Inflammatory macrophage (primary cell): ENCODE measurements at regions not wholly inside any gene's neighbourhood (a gene's known extent, or its start where the extent isn't known, plus 50 kb on each side); places are given as distances from the start of the nearest gene placed in this dataset.
"Not testable (repeated sequence)": the region's sequence is repeated elsewhere in the genome, so short reads cannot be mapped to it uniquely, and the experiment has no call there.

Source experiments
- DNase-seq, 2 donors: peaks; one replicate each; pipeline ENCODE4 v3.0.0-alpha.2; 2020 to 2022

DNA sequence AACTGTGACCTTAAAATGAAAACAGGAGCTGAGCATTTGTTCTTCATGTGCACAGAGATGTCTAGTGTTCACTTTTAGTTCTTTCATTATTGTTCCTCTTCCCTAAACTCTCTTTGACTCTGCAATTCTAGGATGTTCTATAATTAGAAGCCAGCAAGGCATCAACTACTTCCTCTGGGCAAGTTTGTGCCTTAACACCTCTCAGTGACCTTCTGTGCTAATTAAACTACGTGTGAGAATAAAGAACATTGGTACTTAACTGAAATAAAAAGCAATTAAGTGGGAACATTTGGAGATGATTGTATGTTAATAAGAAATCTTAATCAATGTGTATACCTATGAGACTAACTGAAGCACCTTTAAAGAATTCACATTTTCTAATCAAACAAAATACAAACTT, 242.8 kb downstream of the RASEF start:
- peak; percentile 4 to 13 for DNase-seq

DNA sequence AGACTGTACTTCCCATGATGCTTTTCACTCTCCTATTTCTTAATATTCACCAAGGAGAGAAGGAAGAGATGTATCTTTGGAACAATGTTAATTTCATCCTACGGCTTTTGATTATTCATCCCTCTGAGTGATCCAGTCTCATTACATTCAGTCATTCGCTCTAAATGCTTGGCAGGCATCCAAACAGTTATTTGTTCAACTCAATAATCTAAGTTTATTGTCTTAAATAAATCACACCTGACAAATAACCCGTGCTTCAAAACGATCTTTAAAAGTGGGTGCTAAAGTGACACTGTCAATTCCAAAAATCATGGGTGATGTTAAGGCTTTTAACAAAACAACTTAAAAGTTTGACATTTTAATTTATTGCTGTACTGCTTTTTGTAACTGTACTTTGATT, 233.1 kb downstream of the RASEF start:
- DNase-seq: no peak

DNA sequence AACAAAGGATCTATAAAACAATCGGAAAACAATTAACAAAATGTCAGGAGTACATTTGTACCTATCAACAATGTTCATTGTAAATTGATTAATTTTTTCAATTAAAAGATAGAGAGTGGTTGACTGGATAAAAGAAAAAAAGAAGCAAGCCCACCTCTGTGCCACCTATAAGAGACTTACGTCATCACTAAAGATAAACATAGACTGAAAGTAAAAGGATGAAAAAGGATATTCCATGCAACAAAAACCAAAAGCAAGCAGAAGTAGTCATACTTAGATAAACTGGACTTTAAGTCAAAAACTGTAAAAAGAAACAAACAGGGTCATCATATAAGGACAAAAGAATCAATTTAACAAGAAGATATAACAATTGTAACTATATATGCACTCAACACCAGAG, 197.4 kb downstream of the RASEF start:
- no peak for DNase-seq

DNA sequence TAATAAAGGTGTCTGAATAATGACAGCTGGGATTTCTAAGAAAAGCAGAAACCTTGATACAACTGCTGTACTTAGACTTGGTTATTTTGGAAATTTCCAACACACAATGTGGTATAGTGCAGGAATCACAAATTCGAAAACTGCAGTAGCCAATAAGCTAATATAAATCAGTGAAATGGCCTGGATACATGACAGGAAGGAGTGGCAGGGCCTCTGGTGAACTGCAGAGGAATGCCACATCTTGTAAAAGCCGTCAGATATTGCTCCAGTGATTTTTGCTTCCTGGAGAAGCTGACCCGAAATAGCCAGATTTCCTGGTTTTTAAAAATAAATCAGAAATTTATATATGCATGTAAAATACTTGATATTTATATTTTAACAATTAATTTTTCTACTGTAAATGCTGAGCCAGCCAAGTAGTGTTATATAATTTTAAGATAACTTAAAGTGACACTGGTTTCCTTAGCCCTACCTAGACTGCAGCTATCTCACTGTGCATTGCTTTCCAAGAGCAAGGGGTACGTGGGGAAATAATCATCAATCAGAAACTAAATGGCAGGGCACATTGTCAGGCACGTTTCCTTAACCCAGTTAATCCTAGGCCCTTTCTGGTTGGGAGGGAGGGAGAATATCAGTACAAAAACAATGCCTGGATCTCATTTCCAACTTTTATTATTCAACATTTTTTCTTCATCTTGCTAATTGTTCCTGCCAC, 182.4 kb downstream of the RASEF start:
- DNase-seq: no peak

DNA sequence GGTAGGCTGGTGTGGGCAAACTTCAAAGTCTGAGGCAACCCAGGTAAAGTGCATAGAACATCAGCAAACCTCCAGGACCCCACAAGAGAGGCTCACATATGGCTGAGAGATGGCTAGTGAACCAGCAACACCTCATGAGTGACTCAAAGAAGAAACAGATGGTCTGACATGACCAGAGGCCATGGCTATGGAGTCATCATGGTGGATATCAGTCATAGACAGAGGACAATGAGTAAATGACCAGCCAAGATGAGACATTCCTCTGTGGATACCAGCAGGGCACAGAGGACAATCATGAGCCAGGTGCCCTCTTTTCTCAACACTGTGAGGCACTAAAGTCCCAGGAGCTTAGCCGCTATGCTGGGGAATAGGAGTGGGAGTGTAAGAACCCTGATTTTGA, 180.8 kb downstream of the RASEF start:
- DNase-seq: no peak

DNA sequence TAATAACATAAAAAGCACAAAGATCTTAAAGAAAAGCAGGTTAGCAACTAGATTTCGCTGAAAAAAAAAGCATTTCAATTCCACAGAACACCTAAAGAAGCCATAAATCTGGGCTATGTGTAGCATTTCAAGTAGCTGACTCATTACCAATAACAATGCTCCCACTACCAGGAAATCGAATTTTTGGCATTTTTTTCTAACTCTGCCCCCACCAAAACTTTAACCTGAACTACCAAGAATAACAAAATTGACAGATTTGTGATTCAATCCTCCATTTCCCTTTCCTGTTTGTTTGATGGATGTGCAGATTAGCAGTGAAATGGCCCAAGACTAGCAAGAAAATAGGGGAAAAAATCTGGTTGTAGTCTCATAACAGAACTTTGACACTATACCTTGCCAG, 180.2 kb downstream of the RASEF start:
- no peak for DNase-seq

DNA sequence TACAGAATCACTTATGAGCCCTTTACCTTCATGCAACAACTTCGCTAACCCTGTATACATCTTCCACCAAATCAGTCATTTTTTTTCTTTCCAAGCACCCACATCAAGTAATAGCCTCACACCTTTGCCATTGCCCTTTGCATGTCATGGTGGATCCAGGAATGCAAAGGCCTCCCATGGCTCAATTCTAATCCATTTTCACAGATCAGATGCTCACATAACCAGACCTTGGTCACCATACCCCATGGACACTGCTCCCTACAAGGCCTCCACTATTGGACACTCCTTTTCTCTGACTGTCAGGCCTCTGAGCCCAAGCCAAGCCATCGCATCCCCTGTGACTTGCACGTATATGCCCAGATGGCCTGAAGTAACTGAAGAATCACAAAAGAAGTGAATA, 179.5 kb downstream of the RASEF start:
- DNase-seq: no peak

DNA sequence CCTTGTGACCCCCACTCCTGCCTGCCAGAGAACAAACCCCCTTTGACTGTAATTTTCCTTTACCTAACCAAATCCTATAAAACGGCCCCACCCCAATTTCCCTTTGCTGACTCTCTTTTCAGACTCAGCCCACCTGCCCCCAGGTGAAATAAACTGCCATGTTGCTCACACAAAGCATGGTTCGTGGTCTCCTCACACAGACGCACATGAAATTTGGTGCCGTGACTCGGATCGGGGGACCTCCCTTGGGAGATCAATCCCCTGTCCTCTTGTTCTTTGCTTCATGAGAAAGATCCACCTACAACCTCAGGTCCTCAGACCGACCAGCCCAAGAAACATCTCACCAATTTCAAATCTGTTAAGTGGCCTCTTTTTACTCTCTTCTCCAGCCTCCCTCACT, 179.0 kb downstream of the RASEF start:
- DNase-seq: not testable (repeated sequence)

DNA sequence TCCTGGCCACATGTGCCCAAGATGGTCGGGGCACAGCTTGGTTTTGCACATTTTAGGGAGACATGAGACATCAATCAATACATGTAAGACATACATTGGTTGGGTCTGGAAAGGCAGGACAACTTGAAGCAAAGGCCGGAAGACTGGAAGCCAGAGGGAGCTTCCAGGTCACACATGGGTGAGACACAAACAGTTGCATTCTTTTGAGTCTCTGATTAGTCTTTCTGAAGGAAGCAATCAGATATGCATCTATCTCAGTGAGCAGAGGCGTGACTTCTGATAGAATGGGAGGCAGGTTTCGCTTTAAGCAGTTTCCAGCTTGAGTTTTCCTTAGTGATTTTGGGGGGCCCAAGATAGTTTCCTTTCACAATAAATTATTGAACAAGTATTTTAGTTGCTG, 172.5 kb downstream of the RASEF start:
- no peak for DNase-seq

DNA sequence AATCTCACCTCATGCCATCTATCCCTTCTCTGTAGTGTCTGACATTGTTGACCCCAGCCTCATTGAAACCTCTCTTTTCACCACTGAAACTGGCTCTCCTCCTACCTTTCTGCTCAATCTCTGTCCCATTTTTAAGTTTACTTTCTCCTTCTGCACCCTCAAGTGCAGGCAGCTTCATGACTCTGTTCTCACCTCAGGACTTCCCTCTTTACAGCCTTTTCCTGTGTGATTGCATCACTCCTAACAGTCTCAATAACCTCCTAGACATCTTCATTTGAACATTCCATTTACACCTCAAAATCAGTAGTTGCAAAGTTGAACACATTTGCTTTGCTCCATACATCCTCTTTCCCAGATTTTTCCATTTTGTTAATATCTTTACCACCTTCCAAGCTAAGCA, 172.1 kb downstream of the RASEF start:
- no peak for DNase-seq

DNA sequence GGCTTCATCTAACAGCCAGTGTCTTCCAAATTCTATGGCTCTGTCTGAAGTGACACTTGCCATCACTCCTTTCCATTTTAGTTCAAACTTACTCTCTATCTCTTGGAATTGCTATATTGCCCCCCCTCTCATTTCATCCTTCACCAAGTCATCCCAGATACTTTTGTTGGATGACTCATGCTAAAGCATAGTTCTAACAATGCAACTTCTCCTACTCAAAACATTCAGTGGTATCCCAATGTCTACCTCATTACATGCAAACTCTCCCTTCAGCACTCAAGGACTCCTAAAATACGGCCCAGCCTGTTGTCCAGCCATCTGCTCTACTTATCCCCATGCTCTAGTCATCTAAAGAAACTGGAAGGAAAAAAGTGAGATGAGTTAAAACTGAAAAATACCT, 171.6 kb downstream of the RASEF start:
- DNase-seq: no peak

DNA sequence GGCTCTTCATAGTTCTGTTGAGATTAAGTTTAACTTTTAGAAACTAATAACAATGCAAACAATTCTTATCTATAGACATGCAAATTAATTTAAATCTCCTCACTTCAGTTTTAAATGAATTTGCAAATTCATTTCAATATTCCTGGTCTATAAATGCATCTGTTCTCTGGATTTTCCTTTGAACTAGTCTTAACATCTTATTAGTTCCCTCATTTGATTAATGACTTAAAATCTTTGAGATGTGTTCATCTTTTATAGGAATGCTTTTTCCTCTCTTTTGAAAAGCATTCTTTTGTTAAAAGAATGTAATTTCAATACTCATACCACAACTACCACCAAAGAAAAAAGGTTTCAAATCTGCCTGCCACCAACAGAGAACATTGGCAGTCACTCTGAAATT, 169.4 kb downstream of the RASEF start:
- no peak for DNase-seq

DNA sequence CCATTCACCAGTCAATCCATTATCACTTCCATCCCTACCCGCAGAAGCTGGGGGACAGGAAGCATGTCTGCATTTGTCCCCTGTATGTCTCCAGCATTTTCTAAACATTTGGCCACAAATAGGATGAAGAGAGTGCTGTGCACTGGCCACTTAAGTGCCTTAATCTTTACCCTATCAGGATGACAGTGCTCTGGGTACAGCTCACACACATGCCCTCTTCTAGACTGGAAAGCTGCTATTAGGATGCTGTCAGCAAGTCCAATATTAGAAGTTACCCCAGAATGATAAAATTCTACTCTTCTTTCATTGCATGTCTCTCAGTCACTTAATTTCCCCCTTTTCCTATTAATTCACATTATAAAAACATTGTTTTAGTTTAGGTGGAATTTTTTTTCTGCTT, 168.4 kb downstream of the RASEF start:
- no peak for DNase-seq

DNA sequence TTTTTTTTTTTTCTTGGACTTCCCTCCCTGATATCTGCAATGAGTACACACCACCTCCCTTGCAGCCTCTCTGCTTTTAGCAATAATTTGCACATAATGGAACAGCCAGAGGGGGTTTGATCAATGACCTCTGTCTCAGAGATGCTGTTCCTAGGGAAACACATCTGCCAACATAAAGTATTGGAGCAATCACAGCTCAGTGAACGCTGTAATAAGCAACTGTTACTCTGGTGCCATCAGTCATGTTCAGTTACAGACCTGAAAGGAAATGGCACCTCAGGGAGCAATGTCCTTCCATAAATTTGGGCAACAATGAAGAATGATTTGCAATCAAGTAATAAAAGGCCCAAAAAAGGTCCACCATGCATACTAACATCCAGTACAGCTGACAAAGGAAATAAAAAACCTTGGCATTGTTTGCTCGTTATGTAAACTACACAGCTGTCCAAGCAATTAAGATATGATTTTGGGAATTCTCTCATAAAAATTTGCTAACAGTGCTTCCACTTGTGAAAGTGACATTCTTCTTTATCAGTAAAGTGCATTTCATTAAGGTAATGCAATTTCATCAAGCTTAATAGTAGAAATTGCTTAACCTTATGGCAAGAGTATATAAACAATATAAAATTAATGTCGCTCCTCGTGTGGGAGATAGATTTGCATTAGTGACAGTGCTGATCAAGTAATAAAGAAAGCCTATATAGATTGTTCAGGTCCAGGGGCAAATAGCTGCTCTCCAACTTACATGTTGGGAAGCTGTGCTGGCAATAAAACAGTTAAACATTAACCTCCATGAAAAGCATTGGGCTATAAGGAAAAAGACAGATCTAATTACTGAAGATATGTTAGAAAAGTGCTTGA, 167.8 kb downstream of the RASEF start:
- DNase-seq: no peak

DNA sequence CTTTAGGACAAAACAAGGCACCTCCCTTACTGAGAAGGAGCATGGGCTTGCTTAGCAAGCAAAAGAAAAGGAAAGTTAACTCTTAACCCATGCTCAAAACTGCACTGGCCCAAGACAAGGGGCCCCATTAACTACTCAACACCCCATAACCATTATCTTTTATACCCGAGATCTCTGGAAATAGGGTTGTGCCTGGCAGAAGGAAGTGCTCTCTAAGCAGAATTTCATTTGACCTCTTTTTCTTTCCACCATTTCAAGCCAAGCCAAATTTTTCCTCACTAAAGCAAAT, 167.2 kb downstream of the RASEF start:
- DNase-seq: no peak

DNA sequence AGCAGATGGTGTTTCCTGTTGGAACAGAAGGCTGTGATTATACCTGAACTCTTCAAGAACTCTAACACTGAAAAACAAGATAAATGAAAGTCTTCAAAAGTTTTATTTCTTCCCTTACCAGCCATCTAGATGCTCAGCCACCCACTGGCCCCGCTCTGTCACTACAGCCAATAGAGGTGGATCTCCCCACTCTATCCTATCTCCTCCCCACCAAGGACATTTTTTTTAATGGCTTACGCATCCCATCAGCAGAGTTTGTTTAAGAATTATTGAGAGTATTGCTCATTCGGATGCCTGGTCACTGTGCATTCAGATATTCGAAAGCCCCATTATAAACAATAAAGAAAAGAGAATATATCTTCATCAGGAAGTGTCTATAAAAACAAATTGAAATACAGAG, 159.4 kb downstream of the RASEF start:
- no peak for DNase-seq

DNA sequence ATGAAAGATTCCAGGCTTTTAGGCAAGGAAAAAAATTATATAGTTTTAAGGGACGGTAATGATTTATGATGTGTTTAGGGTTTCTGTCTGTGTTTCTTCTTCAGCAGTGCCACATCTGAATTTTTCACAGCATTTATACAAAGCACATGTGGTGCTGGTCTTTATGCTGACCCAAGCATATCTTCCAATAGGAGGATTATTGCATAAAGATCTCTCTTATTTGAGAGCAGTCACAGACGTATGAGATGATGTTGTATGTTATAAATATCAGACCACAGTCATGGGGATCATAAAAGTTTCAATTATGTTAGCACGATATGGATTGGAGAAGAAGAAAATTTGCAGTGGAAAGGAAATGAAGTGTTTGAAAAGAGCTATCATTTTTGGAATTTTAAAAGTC, 150.9 kb downstream of the RASEF start:
- no peak for DNase-seq

DNA sequence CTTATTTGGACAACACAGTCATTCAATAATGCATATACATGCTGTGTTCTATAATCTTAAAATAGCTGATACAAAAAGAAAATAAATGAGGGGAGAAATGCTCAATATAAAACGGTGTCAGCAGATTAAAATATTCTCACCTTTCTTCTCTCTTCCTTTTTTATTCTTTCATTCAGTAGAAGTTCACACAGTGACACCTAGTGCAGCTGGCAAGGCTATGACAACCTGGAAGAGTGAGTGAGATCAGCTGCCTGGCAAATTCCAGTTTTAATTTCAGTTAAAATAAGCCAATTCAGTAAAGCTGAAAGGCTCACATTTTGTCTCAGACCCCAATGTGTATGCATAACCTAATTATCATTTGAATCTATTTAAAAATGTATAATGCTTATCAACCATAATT, 150.3 kb downstream of the RASEF start:
- no peak for DNase-seq

DNA sequence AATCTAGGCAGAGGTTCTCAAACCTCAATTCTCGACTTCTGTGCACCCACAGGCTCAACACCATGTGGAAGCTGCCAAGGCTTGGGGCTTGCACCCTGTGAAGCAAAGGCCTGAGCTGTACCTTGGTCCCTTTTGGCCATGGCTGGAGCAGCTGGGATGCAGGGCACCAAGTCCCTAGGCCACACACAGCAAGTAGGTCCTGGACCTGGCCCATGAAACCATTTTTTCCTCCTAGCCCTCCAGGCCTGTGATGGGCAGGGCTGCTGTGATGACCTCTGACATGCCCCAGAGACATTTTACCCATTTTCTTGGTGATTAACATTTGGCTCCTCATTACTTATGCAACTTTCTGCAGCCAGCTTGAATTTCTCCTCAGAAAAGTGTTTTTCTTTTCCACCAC, 146.7 kb downstream of the RASEF start:
- not testable (repeated sequence) for DNase-seq

DNA sequence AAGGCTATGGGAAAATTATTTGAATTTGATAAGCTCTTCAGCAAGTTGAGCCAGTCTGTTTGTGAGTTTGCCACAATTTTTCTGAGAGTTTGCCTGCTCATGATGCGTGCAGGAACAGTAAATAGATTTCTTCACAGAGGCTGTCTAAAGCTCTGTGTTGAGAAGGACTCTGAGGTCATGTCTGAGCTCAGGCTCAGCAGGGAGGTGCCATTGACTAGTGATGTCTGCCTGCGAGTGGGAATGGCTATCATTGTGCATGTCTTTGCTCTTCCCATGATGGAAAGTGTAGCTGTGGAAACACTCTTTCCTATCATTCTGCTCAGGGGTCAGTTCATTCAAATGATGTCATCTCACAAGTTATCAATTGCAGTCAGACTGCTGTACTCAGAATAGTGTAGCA, 142.8 kb downstream of the RASEF start:
- DNase-seq: no peak

DNA sequence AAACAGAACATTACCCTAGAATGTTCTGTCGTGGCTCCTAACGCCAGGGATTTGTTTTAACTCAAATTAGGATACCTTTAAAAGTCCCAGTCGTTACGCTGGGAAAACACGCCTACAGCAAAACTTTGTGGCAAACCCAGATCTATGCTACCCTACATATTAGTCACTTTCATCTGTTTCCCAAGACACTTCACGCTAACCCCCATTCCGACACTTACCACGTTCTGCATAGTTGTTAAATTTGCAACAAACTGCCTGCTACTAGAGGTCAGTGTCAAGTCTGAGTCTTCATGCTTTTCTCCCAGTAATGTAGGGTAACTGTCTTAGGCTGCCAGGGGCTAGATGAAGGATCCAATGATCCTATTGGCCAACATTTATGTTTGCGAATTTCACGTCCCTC, 140.3 kb downstream of the RASEF start:
- DNase-seq: no peak

DNA sequence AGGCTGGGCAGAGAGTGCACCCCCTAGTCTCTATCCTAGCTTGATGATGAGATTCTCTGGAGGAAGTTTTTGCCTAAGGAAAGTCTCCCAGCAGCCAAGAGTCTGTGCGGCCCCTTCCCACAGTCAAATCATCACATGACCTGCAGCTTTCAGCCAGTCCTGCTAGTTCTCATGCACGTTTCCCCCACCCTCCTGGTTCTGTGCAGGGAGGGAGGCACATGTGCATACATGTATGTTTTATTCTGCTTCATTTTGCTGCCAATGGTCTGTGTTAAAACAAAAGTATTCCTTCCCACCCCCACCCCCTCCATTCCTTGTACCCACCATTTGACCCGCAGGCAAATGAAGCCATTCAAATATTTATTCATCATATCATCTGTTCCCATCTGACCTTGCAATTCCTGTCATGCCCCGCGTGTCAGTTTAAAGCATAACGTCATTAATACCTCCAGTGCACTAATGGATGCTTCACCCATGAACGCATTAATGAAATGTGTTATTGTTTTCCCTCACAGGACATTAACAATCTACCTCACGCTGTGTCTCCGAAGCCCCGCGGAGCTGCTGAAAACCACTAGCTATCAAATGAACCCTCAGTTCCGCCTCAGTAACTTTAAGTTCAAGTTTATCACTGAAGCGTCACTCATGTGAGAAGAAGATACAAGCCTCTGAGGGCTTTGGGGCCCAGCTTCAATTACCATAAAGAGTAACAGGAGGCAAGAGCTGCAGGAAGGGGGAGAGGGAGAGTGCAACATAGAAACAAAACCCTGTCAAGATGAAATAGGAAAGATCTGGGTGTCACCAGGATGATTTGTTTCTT, 139.6 kb downstream of the RASEF start:
- no peak for DNase-seq

DNA sequence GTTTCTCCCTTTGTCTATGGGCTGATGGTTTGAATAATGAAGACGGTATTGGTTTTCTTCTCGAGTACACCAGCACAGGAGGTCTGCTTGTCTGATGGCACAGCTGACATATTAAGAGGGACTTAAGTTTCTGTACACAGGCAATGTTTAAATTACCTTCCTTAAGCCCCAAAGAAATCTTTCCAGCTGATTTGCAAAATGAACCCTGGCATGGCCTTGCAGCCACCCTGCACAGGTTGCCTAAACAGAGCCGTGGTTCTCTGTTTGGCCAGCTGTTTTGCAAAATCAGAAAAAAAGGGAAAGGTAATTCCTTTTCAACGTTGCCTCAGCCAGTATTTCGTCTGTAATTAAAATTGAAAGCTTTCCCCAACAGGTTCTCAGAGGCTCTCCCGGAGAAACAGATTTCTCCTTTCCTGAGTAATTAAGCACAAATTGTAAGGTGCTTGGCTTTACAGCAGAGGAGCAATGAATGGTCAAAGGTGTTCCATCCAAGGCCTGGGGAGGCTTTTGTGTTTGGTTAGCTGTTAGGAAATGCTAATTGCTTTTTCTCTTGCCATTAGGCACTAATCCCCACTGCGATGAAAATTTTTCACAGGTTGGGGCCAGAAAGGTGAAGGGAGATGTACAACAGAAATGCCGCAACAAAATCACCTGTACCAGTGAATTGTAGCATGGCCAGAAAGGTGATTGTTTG, 138.9 kb downstream of the RASEF start:
- no peak for DNase-seq
